ENCODE measurements at regions not wholly inside any gene's neighbourhood (a gene's known extent, or its start where the extent isn't known, plus 50 kb on each side); places are given as distances from the start of the nearest gene placed in this dataset.

GRCh38 chr16:8417145-8417544 is 173.2 kb downstream of the TMEM114 start:
- no peak for TF ChIP-seq CTCF (IDR thresholded peaks at IDR 0.05)
- TF ChIP-seq POLR2A (IDR thresholded peaks at IDR 0.05): no peak
- no peak for TF ChIP-seq POLR2AphosphoS5 (IDR thresholded peaks at IDR 0.05)
